OCI-M1 (cell line): ENCODE measurements at regions not wholly inside any gene's neighbourhood (a gene's known extent, or its start where the extent isn't known, plus 50 kb on each side); places are given as distances from the start of the nearest gene placed in this dataset.

ENCODE experiments used
- DNase-seq: peaks from one replicate; lab custom pipeline; 2025; lab: John Stamatoyannopoulos, UW

GRCh38 chr1:3954170-3955169, 54.4 kb upstream of the C1orf174 start:
- DNase-seq = no peak

DNA sequence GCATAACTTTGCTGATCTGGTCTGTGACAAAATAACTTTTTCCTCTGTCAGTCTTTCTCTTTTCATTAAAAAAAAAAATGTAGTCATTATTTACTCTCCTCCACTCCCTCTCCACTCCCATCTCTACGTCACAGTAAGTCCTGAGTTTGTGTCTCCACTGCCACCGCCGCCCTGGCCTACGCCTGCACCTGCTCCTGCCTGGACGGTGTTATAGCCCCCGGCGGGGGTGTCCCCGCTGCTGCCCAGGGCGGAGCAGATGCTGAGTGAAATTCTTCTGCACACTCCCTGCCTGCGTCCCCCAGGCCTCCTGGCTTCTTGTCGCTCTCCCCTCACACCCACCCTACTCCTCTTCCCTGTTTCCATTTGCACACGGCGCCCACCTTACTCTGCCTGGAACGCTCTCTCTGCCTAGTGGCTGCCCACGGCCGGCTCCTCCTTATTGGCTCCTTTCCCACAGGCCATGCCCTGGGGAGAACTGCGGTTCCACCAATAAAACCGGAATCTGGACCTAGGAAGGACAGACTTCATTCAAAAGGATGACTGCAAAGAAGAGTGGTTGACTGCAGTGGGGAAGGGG, 55.2 kb upstream of the C1orf174 start:
- no peak for DNase-seq

DNA sequence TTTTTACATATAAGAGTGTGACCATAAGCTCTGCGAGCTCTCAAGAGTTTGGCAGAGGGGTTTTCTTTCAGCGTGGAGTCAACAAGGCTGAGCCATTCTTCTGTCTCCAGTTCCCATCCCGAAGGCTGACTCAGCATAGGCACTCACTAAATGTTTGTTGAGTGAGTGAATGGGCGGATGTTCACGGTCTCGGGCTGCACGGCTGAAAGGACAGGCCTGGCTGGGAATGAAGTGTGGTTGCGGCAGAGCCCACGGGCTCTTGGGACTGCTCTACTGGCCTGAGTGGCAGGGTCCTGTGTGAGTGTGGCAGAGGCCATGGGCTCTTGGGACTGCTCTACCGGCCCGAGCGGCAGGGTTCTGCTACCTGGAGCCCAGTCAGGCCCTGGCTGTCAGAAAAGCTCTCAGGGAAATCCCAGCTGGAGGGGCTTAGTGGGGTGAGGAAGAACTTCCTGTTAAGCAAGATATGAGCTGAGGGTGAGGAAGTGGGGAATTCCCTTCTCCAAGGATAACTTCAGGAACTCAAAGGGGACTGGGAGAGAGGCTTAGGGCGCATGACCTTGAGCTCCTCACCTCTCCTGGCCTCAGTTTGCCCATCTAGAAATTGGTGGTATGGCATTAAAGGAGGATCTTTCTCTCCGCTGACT, 56.6 kb upstream of the C1orf174 start:
- DNase-seq = no peak

- no peak for DNase-seq
Observed at GRCh38 chr1:3959361-3959760, 59.3 kb upstream of the C1orf174 start.

DNA sequence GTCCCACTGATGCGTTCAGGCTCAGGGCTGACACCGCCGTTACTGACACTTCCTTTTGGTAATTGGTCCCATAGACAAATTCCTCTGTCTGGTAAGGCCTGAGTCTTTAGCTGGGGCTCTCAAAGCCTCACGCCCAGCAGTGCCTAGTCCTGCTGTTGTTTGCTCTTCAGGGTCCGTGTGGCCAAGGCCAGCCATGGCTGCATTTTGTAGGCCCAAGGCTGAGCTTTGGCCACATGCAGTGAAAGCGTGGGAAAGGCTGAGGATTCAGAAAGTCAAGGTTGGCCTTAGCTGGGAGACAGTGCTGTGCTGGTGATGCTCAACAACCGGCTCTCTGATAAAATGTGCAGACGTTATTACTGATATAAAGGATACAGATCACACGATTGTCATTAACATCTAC, 63.5 kb upstream of the C1orf174 start:
- DNase-seq = no peak

DNA sequence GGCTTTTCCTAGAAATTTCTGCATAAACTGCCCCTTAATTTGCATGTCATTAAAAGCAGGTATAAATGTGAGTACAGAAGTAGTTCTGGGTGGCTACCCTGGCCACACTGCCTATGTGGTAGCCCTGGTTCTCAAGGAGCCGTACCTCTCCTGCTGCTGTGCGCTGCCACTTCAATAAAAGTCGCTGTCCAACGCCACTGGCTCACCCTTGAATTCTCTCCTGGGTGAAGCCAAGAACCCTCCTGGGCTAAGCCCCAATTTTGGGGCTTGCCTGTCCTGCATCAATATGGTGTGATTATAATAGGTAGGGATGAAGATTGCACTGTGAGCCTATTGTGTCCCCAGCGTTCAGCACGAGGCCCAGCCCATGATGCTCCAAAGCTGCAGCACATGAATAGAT, 65.6 kb upstream of the C1orf174 start:
- no peak for DNase-seq

- no peak for DNase-seq
Observed at GRCh38 chr1:3968851-3969250, 68.8 kb upstream of the C1orf174 start.

GRCh38 chr1:3971981-3972380, 71.9 kb upstream of the C1orf174 start:
- no peak for DNase-seq

- no peak for DNase-seq
Observed at GRCh38 chr1:3975903-3976630, 76.0 kb upstream of the C1orf174 start.

- no peak for DNase-seq
Observed at GRCh38 chr1:3976821-3977220, 76.7 kb upstream of the C1orf174 start.

DNA sequence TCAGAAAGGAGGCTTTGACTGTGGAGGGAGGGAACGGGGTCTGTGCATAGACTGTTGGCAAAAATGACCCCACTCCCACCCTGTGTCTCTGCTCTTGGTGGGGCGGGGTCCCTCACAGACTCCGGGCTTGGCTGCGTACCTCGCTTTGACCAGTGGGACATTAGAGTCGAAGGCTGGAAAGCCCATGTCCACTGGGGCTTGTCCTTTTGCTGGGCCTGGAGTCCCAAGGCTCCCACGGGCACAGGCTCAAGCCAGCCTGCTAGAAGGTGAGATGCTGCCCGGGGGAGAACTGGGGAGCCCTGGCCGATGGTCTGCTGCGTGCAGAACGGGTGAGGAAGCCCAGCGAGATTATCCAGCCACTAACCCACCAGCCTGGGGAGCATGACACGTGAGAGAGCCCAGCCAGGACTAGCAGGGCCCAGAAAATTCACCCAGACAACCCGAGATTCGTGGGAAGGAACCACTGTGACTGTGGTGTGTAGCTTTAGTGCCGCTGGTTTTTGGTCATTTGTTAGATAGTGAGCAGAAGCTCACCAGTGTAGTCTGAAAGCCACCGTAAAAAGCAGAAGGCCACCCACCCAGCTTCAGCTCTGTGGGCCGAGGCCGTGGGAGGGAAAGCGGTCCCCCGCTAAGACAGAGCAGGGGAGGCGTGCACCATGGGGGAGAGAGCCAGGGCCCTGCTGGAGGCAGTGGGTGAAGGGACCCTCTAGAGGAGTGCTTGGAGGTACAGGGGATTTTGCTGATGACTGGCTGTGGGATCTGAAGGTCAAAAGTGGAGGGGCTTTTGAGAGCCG, 78.3 kb upstream of the C1orf174 start:
- no peak for DNase-seq

DNA sequence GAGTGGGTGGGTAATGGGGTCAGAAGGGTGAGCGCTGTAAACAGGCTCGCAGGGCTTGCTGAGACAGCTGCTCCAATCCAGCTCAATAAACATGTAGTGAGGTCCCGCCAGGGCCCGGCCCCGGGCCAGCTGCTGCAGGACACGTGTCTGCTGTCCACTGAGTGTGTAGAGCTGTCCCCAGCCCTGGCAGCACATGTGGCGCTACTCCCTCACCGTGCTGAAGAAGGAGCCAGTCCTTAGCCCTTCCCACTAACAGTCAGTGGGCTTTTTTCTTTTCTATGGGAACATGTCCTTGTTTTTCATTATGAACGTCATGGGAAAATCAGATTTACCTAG, 78.9 kb upstream of the C1orf174 start:
- no peak for DNase-seq

DNA sequence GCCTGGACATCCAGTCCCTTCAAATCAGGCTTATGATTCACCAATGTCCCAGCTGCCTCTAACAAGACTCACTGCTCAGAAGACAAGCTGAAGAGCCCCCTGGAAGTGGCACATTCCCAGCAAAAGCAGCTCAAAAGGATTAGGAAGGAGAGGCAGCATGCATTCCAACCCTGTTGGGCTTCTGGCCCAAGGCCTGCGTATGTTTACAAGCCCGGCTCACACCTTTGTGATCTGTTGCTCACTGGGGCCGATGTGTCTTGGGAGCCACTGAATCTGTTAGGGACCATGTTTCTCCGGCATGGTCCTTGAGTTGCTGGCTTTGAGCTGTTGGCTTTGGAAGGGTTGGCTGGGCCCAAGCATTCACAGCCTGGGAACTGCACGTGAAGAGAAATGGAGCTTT, 81.2 kb upstream of the C1orf174 start:
- no peak for DNase-seq

DNA sequence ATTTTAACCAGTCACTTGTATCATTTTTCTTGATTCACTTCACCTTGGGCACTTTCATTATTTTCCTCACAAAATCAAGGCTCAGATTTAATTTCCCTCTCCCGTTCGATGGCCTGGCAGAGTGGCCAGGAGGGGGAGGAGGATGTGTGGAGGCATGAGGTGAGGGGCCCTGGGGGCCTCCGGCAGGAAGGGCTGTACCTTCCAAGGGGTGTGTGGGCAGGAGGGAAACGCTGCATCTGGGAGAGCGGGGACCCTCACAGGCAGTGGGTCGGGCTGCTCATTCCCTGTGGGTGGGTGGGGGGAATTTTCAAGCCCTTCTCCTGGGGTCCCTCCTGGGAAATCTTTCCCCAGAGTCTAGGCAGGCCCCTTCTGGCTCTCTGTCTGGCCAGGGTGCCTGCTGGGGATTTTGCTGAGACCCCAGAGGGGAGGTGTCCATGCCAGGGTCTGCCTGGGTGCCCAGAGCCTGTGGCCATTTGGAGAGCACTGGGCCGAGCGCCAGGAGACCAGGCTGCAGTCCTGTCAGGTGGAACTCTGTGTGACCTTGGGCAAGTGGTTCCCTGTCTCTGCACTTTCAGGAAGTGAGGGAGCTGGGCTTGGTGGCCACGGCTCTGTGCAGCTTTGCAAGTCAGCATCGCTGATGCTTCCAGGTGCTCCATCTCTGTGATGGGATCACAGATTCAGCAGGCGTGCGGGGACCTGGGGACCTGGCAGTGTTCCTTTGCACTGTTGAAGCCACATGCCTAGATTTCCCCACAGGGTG, 81.9 kb upstream of the C1orf174 start:
- DNase-seq = no peak

GRCh38 chr1:3983181-3983580, 83.1 kb upstream of the C1orf174 start:
- DNase-seq = no peak

GRCh38 chr1:3984586-3984985, 84.5 kb upstream of the C1orf174 start:
- DNase-seq = no peak

GRCh38 chr1:3986686-3987218, 86.7 kb upstream of the C1orf174 start:
- DNase-seq = no peak

DNA sequence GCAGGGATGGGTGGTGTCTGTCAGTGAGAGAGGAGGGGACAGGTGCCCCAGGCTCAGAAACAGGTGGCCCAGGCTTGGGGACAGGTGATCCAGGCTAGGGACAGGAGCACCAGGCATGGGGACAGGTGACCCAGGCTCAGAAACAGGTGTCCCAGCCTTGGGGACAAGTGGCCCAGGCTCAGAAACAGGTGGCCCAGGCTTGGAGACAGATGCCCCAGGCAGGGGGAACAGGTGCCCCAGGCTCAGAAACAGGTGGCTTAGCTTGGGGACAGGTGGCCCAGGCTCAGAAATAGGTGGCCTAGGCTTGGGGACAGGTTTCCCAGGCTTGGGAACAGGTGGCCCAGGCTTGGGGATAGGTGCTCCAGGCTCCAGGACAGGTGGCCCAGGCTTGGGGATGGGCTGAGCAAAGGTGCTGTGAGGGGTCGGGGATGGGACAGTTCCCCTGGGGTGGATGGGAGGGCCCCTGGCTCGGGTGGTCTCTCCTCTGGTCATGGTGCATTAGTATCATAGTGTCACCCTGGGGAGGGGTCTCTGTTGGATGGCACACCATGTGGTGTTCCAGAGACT, 87.7 kb upstream of the C1orf174 start:
- DNase-seq = no peak

DNA sequence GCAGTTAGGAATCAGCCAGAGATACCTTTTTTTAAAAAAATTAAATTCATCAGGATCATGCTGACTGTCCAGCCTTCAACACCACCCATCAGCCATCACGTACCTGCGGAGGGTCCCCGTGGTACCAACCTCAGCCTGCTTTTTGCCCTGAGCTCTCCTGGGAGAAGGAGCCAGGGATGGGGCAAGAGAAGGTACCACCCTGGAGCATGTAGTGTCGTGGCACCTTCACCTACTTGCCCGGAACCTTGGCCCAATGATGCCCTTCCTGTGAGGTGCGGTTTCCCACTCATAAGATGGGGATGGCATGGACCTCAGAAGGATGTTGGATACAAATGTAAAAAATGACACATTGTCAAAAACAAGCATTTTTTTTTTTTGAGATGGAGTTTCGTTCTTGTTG, 88.4 kb upstream of the C1orf174 start:
- no peak for DNase-seq

GRCh38 chr1:3989465-3989864, 89.4 kb upstream of the C1orf174 start:
- no peak for DNase-seq
